GM19467 (cell line): ENCODE measurements at regions not wholly inside any gene's neighbourhood (a gene's known extent, or its start where the extent isn't known, plus 50 kb on each side); places are given as distances from the start of the nearest gene placed in this dataset.

Experiments used
- ATAC-seq: cut with Tn5 transposase; IDR thresholded peaks from one replicate; pipeline ENCODE4 v1.9.1; 2021; ENCODE audit warnings: mild to moderate bottlenecking, moderate library complexity; ENCODE audit not compliant: unreplicated experiment

DNA sequence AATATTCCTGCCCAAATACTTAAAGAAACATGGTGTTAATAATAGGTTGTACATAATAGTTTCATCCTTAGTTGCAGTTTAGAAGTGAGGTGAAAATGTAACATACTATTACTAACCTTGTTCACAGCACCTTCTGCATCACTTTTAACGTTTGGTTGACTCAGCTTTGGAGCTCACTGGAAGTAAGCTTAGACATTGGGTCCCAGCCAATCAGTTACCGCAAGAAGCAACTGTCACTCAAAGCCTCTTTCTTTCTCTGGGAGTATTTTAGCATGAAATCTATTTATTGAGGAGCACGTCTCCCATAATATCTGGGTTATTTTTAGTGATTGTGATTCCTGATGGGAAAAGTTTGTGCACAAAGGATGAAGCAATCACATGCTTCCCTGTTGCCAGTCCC, 472.6 kb downstream of the SNAPC1 start:
- no peak for ATAC-seq

DNA sequence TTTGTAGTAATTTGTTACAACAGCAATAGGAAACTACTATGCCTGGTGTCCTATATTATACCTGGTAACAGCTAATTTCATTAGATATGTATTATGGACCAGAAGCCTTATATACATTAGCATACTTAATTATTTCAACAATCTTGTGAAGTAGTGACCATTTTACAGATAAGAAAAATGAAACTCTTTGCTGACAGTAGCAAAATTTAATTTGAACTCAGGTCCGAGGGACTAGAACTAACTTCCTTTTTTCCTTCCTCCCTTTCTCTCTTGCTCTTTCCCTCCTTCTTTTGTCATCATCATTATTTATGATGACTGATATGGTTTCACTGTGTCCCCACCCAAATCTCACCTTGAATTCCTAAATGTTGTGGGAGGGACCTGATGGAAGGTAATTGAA, 482.0 kb downstream of the SNAPC1 start:
- no peak for ATAC-seq

DNA sequence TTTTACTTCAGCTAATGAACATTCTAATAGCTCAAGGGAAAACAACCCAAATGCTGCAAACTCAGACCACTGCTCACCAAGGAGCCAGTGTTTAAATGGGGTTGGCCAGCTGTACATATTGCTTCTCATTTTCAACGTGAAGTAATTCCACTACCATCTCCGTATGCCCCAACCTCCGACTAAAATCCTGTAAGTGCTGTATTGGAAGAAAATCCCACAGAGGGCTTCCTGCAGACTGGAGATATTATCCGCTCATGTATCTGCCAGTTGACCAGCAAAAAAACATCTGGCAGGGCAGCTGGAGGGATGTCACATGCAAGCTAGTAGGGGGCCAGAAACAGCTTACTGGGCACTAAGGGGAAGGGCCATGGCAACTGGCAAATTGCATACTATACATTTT, 485.0 kb downstream of the SNAPC1 start:
- ATAC-seq = no peak

DNA sequence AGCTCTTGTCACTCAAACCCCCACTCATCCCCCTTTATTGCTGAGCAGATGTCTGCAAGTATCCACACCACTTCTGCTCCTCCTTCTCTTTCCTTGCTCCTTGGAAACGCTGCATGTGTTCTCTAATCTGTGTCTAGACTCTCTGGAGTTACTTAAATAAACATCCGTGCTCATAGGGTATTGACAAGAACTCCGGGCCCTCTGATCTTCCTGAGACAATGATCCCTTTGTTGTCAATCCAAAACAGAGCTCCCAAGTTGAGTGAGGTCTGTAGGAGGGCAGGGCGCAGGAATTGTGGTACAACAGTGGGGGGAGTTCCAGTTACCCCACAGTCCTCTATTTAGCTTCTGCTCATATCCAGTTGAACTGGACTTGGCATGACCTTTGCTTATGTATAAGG, 489.0 kb downstream of the SNAPC1 start:
- no peak for ATAC-seq

DNA sequence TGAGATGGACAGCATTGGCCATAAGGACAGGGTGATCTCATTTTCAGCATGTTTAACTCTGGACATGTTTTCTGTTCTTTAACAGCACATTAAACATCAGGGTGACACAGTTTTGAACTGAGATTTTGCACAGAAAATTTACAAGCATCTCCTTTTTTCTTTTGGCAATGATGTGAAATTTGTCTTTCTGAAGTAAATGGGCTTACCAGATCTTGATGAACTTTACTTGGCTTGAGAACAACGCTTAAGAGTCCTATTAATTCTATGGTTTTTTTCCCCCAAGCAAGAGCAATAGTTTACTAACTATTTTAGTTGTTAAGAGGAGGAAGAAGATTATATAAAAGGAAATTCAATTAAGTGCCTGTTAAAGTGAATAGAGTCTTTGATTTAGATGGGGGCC, 491.0 kb downstream of the SNAPC1 start:
- no peak for ATAC-seq

DNA sequence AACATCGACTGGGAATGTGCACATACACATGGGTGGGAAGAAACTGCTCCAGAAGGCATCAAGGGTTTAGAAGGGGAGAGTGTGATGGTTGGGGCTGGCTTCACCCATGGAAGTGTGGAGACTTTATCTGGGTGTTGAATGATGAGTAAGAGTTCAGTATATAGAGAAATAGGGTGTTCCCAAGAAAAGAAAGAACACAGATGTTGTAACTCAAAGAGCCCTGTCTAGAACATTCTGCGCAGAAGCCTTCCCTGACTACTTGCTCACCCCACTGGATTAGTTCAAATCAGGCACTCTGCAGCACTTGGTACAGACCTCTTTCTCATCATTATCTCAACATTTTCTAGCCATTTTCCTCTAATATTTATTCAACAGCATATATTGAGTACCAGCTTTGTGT, 491.7 kb downstream of the SNAPC1 start:
- ATAC-seq = no peak

DNA sequence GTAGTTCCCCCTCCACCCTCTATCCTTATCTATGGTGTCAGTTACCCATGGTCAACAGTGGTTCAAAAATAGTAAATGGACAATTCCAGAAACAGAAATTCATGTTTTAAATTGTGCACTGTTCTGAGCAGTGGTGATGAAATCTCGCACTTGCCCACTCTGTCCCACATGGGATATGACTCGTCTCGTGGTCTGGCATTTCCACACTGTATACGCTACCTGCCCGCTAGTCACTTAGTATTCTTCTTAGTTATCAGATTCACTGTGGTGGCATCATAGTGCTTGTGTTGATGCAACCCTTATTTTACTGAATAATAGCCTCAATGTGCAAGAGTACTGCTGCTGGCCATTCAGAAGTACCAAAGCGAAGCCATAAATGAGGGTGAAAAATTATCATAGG, 507.0 kb downstream of the SNAPC1 start:
- ATAC-seq = no peak

DNA sequence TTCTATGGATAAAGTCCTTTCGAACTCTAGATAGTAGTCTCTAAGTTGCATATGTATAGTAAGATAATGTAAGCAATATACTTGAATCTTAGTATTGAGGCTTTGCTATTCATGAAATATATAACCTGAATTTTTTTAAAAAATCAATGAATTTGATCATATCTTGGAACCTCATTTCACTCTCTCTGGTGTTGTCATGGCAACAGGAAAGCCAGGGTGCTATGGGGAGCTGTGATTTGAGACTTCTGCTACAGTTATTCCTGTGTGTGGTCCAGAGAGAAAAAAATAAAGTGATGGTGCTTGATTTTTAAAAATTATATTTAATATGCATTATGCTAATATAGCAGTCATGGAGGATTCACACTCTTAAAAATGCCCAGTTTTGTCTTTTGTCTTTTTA, 508.0 kb downstream of the SNAPC1 start:
- no peak for ATAC-seq

DNA sequence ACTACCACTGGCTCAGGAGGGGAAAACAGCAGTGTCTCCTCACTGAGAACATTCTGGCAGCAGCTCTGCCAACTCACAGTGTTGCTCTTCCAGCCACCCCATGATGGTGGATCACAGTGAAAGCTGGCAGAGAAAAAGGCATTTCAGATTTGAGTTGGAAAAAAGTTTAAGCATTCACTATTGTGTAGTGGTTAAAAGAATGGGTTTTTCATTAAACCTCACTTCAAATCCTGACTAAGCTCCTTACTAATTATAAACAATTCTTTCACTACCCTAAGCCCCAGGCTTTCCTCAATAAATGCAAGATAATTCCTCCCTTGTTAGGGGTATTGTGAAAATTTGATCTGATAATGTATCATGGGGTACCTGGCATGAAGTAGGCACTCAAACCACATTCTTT, 518.1 kb downstream of the SNAPC1 start:
- ATAC-seq = no peak

DNA sequence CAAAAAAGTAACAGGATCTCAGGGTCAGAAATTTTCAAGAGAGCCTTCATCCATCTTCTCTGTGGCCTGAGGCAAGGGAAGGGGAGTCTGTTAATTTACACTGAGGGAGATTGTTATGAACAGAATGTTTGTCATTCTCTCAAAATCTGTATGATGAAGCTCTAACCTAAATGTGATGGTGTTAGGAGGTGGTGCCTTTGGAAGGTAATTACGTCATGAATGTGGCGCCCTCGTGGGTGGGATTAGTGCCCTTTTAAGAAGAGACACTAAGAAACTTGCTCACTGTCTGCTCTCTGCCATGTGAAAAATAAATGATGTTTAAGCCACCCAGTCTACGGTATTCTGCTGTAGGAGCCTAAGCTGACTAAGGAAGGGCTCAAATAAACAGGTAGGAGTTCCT, 521.6 kb downstream of the SNAPC1 start:
- no peak for ATAC-seq

DNA sequence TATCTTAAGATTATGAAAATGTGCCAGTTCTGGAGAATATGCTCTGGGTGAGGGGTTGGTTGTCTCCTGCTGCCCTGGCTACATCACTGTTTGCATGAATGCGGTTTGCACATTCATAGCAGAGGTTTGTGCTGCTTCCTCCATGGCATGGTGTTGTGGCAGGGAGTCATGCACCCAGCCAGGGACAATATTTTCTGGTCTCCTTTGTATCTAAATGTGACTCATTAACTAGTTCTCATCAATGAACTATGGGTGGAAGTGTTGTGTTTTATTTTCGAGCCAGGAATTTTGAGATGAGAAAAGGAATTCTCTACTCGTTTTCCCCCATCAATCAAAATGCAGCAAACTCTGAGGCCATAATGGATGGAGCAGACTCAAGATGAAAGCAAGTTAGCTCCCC, 527.3 kb downstream of the SNAPC1 start:
- no peak for ATAC-seq

DNA sequence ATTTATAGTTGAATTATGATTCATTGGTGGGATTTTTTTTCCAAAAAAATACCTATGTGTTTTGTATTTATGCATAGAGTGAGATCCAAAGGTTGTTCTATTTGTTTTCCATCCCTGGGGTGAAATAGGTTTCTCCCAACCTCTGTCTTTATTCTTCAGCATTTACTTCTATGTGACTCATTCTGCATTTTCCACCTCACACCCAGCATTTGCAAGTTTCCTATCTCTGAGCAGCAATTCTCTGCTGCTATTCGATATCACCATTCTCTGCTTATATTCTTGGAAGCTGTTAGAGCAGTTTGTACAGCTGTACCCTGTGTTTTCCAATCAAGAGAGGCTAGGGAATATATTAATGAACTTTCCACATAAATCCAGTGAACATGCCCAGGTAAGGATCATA, 538.9 kb downstream of the SNAPC1 start:
- ATAC-seq = no peak

DNA sequence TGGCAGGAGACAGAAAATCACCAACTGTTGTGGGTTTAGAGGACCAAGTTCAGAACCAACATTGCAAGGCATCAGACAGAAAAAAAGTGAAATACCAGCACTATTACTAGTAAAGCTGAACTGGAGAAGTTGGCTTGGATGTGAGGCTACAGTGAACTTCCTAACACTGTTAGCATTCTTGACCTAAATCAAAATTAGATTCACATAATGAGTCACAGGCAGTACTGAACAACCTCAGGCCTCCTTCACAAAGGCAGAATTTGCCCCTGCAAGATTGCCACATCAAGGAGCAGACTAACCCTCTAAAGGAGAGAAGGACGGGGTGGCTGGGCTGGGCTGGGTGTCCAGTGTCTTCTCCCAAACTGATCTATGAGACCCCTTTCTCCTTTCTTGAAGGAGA, 539.7 kb downstream of the SNAPC1 start:
- no peak for ATAC-seq

DNA sequence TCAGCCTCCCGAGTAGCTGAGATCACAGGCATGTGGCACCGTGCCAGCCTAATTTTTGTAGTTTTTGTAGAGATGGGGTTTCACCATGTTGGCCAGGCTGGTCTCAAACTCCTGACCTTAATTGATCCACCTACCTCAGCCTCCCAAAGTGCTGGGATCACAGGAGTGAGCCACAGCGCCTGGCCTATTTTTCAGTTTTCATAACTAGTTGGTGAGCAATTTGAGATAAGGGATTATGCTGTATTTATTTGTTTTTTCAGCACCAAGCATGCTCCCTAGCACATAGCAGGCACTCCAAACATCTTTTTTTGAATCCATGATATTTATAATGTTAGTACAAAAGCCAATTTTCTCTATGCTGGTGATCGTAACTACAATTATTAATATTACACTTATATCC, 541.2 kb downstream of the SNAPC1 start:
- no peak for ATAC-seq

DNA sequence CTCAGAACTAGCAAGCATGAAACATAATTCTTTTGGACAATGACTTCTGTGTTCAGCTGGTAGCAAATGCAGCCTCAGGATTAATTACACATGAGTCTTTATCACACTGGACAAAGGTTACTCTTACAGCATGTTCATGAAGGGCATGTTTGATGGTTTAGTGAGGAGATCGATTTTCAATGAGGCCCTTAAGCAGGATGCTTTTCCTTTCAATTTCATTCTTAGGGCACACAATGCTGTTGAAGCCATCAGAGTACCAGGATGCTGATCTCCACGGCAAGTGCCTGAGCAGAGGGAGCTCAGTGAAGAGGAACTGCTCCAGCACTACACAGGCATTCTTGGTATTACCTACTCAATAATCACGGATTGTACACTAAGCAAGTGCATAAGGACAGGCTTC, 542.0 kb downstream of the SNAPC1 start:
- no peak for ATAC-seq

DNA sequence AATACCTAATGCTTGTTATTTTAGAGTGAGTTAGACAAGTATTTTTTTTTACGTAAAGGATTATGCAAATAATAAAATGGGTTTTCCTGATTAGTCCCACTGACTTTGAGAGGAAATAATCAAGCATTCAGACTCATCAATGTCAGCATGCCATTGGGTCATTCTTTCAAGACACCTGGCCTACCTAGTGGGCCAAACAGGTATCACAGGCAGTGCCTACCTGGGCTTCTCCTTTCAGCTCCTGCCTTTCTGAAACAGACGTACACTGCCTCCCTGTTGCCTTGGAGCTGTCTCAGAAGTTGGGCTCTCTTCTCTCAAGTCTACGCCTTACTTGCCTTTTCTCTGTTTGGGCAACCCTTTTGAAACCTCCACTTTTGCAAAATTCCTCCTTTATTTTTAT, 545.6 kb downstream of the SNAPC1 start:
- no peak for ATAC-seq

DNA sequence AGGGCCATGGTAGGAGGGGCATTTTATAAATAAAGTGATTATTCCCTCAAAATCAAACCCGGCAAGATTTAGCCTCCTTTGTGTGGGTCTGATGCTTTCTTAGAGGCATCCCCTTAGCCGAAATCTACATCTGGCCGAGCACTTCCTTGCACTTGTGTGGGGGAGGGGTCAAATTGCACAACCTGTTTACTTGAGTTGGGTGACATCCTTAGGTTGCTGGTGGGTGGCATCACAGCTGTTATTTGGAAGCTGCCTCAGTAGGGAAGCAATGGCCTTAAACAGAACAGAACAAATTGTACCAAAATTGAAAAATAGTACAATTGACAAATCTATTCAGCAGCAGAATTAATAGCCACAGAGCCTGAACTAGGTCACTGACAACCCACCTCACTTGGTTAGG, 546.1 kb downstream of the SNAPC1 start:
- ATAC-seq = no peak

DNA sequence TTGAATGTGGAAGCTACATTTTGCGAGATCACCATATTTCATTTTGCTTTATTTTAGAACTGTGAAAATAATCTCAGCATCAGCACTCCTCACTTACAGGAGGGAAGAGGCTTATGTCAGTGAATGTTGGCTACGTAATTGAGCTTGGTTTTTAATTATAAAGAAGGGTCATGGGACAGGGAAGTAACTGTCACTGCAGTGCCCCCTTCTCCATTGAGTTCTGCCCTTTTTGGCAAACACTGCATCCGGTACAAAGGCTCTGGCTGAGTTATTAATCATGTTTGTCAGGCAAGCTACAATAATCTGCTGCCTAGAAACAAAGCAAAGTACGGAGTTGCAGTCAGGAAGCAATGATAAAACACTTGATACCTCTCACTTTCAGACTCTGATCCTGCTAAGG, 546.7 kb downstream of the SNAPC1 start:
- no peak for ATAC-seq

DNA sequence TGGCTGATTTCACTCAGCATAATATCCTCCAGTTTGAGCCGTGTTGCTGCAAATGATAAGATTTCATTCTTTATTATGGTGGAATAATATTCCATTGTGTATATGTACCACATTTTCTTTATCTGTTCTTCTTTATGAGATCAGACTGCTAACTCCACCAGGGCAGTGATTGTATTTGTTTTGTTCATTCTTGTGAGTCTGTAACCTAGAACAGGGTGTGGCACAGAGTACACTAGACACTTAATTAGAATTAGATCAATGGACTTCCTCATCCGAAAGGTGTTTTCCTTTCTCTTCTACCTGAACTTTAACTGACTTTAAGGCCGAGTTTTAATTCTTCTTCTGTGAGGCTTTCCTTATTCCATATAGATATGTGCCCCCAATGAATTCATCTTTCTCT, 551.0 kb downstream of the SNAPC1 start:
- no peak for ATAC-seq

DNA sequence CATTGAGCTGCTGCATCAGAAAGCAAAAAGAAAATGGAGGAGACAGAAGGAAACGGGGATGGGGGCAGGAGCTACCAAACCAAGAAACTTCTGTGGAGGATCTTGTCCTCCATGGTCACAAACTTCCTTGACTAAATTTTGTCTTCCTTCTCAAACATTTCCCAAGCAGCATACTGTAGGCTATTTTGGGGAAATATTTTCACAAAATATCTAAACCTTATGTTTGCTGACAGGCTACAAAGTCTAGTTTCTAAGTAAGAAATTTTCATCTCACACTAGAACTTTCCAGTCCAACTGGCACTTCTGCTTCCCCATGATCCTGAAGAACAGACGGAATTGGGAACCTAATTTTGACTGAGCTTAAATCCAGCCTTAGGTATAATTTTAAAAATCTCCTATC, 552.0 kb downstream of the SNAPC1 start:
- no peak for ATAC-seq

DNA sequence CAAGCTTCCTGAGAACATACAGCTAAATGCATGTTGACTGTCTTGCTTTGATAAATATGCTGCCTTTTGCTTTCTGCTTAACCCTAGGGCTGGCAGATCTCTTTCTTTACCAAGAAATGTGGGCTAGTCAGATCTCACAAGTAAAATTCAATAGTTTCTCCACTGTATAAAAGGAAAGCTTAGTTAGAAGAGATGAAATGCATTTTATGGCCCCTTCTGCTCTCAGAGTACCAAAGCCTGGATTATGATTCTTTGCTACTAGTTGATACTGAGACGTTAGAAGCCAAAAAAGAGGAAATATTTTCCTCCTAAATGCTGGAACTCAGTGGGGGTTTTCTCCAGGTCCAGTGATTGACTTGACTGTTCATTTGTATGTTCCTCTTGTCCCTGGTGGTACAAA, 552.7 kb downstream of the SNAPC1 start:
- no peak for ATAC-seq

DNA sequence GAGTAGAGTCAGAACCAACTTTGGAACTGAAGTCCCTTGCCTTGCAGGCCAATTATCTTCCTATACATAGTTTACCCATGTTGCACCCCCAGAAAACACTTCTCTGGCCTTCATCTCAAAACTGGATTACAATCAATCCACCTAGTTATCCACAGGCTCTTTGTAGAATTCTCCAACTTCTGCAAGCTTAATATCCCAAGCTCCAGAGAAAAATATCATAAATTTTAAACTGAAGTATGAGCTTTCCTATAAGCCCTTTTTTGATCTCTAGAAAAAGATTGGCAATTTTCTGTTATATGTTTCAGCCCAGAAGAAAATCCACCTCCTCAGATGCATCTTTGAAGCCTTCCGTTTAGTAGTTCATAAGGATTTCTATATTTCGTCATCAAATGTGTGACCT, 553.4 kb downstream of the SNAPC1 start:
- ATAC-seq = no peak

DNA sequence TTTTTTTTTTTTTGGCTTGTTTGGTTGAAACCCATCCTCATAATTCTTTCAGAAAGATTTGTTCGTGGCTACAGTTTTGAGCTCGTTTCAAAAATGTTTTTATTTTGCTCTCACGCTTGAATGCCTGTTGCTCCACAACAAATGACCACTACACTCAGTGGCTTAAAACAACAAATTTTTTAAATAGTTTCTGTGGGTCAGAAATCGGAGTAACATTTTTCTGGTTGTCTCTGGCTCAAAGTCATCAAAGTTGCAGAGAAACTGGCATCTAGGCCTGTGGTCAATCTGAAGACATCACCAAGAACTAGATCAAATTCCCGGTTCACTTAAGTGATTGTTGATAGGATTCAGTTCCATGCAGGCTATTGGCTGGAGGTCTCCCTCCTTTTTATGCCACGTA, 560.0 kb downstream of the SNAPC1 start:
- no peak for ATAC-seq

DNA sequence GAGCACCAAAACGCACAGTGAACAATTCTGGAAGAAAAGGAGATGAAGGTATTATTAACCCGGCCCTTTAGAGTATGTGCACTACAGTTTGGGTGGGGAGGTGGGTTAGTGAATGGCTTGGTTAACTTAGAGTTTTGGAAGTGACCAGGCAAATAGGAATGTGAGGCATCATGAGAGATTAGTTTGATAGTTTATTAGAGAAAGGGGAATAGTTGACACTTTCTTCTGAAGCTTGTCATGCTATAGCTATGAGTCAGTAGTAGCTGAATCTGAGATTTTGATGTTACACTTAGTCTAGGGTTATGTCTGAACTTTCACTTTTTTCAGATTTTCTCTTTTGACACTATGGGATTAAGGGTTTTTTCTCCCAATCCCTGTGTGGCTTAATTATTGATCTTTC, 567.2 kb downstream of the SNAPC1 start:
- no peak for ATAC-seq
